Pancreas (tissue), 10 donors: ENCODE measurements at regions not wholly inside any gene's neighbourhood (a gene's known extent, or its start where the extent isn't known, plus 50 kb on each side); places are given as distances from the start of the nearest gene placed in this dataset.
A peak's percentile ranks its signal among the peaks of the same experiment; 100 is the strongest.

Source experiments
- ATAC-seq, 4 donors: fragments of 200-7000 bp; cut with Tn5 transposase; one replicate each; pipeline versions ENCODE4 v1.8.0 to v1.9.1; 2020; ENCODE audit warnings: mild to moderate bottlenecking in 4 of 4, moderate library complexity in 4 of 4
- DNase-seq, 6 donors: peaks; one replicate each; pipeline ENCODE4 v3.0.0-alpha.2; 2020
- FAIRE-seq: peaks from 2 replicates; lab custom pipeline; 2012; peaks lifted over from hg19 to GRCh38; lab: Jason Lieb, UNC
- H3K27ac ChIP-seq, 4 donors: fragments of 200-600 bp; sonication (generic); 1 replicate in 3 of 4; 2 replicates in 1 of 4; pipeline versions ENCODE4 v1.5.0 to v1.8.0; 2020
- H3K27me3 ChIP-seq, 4 donors: fragments of 200-600 bp; one replicate each; pipeline ENCODE4 v1.8.0; 2021
- H3K36me3 ChIP-seq, 3 donors: fragments of 200-600 bp; sonication (generic) in 1 of 3; one replicate each; pipeline versions ENCODE4 v1.5.0 to v1.8.0; 2020 to 2021
- H3K4me1 ChIP-seq, 3 donors: fragments of 200-600 bp; one replicate each; pipeline ENCODE4 v1.8.0; 2021
- H3K4me3 ChIP-seq, 4 donors: fragments of 200-600 bp; sonication (generic) in 2 of 4; one replicate each; pipeline versions ENCODE4 v1.5.0 to v1.8.0; 2020 to 2021
- H3K9me3 ChIP-seq, 4 donors: fragments of 200-600 bp; one replicate each; pipeline ENCODE4 v1.8.0; 2021
- WGBS, 2 donors: extraction: QIAGEN DNeasy Blood & Tissue Kit; methylation state at CpG; one replicate each; pipeline ENCODE4 v1.1.7; 2013; 5-methylcytosine and 5-hydroxymethylcytosine counted together
- intact Hi-C, 3 donors: fragments of 100-400 bp; cut with DNase I; formaldehyde crosslinking; loops; one replicate each; pipeline versions ENCODE4 v1.11.1 to v1.14.2; 2022
- TF ChIP-seq, protein P1 (sequence below), 4 donors: fragments of 200-600 bp; sonication (generic) in 3 of 4; IDR thresholded peaks; one replicate each; pipeline versions ENCODE4 v1.5.0 to v1.8.0; 2021; ENCODE audit warnings: antibody characterized with exemption in 4 of 4
- donor health status: healthy with polysubstance abuse.
- donor health status: DM: no; HTN: no; CAD: no; lungs with moderate emphysema.
- donor health status: DM: no; HTN: no; CAD: no.
- donor health status: control.
- donor health status: control.
- donor health status: Bipolar disorder and iron deficiency.
- donor health status: DM: yes; HTN: yes; CAD: no.
- donor health status: DM: no; HTN: no; CAD: no.
- donor health status: DM: no; HTN: no; CAD: no.
- donor health status: DM: yes; HTN: yes; CAD: no.

DNA sequence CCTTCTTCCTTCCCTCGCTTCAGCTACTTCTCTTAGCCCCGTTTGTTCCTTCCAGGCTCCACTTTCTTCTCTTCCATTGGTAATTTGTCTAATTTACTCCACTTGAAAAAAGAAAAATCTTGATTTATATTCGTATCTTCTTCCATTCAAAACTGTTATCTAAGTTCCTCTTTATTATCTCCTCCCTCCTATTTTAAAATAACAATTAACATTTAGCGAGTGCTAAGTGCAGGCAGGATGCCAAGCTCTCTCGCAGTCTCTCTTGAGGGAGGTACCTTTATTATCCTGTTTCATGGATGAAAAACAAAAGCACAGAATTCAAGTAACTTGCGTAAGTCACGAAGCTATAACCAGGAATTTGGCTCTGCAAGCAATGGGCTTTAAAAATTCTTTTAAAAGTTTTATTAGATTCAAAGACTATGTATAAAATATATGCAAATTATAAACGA lies 418.9 kb upstream of the NAALADL2 start:
- H3K4me1 ChIP-seq, result peaks cover 0 to 4% (median 0%) of the 10 kb centered on the region in 3 donors
- H3K36me3 ChIP-seq, result no peaks in the 10 kb centered on the region
- DNase-seq, result peak in 3 of 6 donors; percentile 13 to 20 (median 15)
- intact Hi-C loops, result no loop called here
- H3K27me3 ChIP-seq, result no peaks in the 10 kb centered on the region
- H3K9me3 ChIP-seq, result no peaks in the 10 kb centered on the region
- TF ChIP-seq, protein P1, sequence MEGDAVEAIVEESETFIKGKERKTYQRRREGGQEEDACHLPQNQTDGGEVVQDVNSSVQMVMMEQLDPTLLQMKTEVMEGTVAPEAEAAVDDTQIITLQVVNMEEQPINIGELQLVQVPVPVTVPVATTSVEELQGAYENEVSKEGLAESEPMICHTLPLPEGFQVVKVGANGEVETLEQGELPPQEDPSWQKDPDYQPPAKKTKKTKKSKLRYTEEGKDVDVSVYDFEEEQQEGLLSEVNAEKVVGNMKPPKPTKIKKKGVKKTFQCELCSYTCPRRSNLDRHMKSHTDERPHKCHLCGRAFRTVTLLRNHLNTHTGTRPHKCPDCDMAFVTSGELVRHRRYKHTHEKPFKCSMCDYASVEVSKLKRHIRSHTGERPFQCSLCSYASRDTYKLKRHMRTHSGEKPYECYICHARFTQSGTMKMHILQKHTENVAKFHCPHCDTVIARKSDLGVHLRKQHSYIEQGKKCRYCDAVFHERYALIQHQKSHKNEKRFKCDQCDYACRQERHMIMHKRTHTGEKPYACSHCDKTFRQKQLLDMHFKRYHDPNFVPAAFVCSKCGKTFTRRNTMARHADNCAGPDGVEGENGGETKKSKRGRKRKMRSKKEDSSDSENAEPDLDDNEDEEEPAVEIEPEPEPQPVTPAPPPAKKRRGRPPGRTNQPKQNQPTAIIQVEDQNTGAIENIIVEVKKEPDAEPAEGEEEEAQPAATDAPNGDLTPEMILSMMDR (IDR thresholded peaks at IDR 0.05), result no peak
- H3K4me3 ChIP-seq, result peak overlapping the region; percentile 55 to 66 (median 61)
- peak; percentile 76 for FAIRE-seq
- WGBS, 2 donors, result 2% methylated on average over 8 of the region's 8 CpGs
- H3K27ac ChIP-seq, result peak overlapping the region; percentile 92 to 98 (median 94)
- ATAC-seq, result no peak

DNA sequence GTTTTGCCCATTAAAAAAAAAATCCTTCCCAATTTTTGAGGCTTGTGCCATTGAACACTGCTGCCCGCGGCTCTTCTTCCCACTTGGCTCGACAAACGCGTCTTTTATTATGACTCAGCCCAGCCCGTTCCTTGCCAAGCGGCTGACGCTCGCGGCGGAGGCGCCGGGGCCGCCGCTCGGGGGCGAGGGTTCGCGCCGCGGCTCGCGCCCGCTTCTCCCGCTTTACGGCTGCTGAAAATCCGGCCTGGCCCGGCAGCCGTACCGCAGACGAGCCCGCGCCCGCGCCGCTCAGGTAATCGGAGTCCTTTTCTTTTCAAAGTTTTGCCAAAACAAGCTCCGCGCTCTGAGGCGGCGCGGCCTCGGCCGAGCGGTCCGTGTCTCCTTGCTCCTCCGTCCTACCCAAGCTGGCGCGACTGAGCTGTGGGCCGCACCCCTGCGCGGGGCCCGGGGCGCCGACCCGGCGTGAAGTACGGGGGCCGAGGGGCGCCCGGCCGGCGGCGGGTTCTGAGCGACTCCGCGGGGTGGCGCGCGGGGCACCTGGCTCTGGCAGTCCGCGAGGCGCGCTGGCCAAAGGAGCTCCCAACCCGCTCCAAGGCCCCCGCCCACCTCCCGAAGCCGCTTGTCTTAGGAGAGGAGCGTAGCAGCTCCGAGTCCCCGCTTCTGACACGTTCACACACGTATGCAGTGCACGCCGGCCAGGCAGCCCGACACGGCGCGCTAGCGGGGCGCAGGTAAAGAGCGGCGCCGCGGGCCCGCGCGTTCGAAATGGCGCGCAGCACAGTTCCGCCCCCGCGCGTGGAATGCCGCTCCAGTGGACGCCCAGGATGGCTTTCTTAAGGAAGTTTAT lies 418.2 kb upstream of the NAALADL2 start:
- peak overlapping the region; percentile 55 to 66 (median 61) for H3K4me3 ChIP-seq
- no peaks in the 10 kb centered on the region for H3K9me3 ChIP-seq
- TF ChIP-seq, protein P1 (IDR thresholded peaks at IDR 0.05), result no peak
- H3K4me1 ChIP-seq, result peaks cover 0 to 4% (median 0%) of the 10 kb centered on the region in 3 donors
- ATAC-seq (peak; percentile 86 to 92 (median 90)), FAIRE-seq (no peak), DNase-seq (peak; percentile 85 to 93 (median 91))
- WGBS, 2 donors, result 0% methylated on average over 106 to 107 of the region's 107 CpGs
- intact Hi-C loops, result no loop called here
- no peaks in the 10 kb centered on the region for H3K36me3 ChIP-seq
- H3K27me3 ChIP-seq, result no peaks in the 10 kb centered on the region
- peak overlapping the region; percentile 92 to 98 (median 94) for H3K27ac ChIP-seq

DNA sequence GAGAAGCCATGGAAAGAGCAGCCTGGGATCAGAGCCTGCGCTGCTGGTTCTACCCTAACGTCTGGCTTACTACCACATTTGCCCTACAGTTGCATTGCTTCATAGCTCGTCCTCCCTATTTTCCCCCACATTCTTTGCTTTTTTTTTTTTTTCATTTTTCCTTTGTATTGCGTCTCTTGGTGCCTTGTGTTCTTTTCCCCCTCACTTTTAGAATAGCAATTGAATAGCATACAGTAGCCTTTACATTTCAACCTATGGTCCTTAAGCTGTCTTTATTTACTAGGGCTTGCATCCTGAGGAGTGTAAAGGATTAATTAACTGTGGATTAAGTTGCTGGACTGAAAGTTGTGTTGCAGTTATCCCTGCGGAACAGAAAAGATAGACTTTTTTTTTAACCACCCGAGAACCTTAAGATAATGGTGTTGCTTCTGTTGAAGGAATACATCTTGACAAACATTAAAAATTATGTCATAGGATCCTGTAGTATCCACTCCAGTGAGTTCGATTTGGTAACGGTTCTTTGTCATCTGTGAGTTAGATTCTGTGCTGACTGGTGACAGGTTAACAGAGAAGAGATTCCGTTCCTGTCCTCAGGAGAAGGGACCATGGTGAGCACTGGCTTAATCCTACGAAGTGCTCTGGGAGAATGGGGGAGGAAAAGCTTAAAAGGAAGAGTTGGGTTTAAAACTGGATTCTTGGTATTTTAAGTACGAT lies 417.4 kb upstream of the NAALADL2 start:
- 2 to 4% methylated on average over 11 of the region's 11 CpGs for WGBS, 2 donors
- H3K27me3 ChIP-seq, result no peaks in the 10 kb centered on the region
- TF ChIP-seq, protein P1 (IDR thresholded peaks at IDR 0.05), result no peak
- no peak for FAIRE-seq
- ATAC-seq, result no peak
- no peaks in the 10 kb centered on the region for H3K36me3 ChIP-seq
- H3K4me1 ChIP-seq, result peaks cover 0 to 4% (median 0%) of the 10 kb centered on the region in 3 donors
- H3K27ac ChIP-seq, result peak overlapping the region; percentile 92 to 98 (median 94)
- intact Hi-C loops, result no loop called here
- H3K4me3 ChIP-seq, result peak overlapping the region; percentile 55 to 66 (median 61)
- no peak for DNase-seq
- H3K9me3 ChIP-seq, result no peaks in the 10 kb centered on the region

DNA sequence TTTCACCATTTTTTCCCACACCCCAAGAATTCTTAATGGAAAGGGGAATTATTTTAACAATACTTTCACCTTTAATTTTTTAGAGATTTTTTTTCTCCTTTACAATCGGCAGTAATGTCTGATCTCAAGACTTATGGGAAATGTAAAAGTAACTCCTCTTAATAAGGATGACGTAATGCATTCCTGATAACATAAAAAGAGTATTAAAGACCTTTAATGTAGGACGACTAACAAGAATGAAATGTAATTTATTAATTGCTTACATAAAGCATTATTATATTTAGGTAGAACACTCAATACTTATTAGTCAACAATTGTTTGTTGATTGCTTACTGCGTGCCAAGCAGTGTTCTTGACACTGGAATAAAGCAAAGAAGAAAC lies 416.8 kb upstream of the NAALADL2 start:
- Histone ChIP-seq H3K36me3 (no peaks in the 10 kb centered on the region), H3K4me3 (peak overlapping the region in 3 of 4 donors; percentile 55 to 63 (median 59)), H3K4me1 (peaks cover 0 to 4% (median 0%) of the 10 kb centered on the region in 3 donors), H3K9me3 (no peaks in the 10 kb centered on the region), H3K27ac (peak overlapping the region in 1 of 4 donors; percentile 94), H3K27me3 (no peaks in the 10 kb centered on the region)
- FAIRE-seq, result peak; percentile 39
- no peak for ATAC-seq
- TF ChIP-seq, protein P1 (IDR thresholded peaks at IDR 0.05), result no peak
- WGBS, 2 donors, result 28 to 35% methylated on average over 4 of the region's 4 CpGs
- intact Hi-C loops, result no loop called here
- no peak for DNase-seq
